IMR-90 (cell line): ENCODE measurements at regions not wholly inside any gene's neighbourhood (a gene's known extent, or its start where the extent isn't known, plus 50 kb on each side); places are given as distances from the start of the nearest gene placed in this dataset.

ENCODE experiments used
- ATAC-seq: fragments of 200-7000 bp; cut with Tn5 transposase; 2 replicates; pipeline ENCODE4 v1.9.1; 2020; ENCODE audit warnings: low read depth, mild to moderate bottlenecking, moderate library complexity
- BruUV-seq: library from RNA; stranded (reverse); fragments of 400-500 nt; replicated peaks from 2 replicates; lab custom pipeline; 2021; lab: Mats Ljungman, UMichigan
- CTCF ChIA-PET: fragments of 300-600 bp; formaldehyde crosslinking; extraction: SDS; loops from one replicate; lab custom pipeline; 2021; ENCODE audit warnings: antibody characterized with exemption; lab: Yijun Ruan, JAX
- POLR2A ChIA-PET: fragments of 300-600 bp; sonication (Branson Sonifier 250); formaldehyde crosslinking; loops from one replicate; lab custom pipeline; 2022; ENCODE audit warnings: antibody characterized with exemption; ENCODE audit not compliant: unreplicated experiment; lab: Charles Lee
- DNase-seq: peaks from one replicate; pipeline ENCODE4 v3.0.0; 2013
- H2AFZ ChIP-seq: replicated peaks from 2 replicates; pipeline ENCODE3; 2013; ENCODE audit warnings: low read length, mild to moderate bottlenecking; ENCODE audit not compliant: poor library complexity
- H2AK5ac ChIP-seq: 2 replicates; pipeline ENCODE4 v1.6.1; 2013; ENCODE audit warnings: low read depth, low read length, inconsistent platforms
- H2AK9ac ChIP-seq: replicated peaks from 2 replicates; pipeline ENCODE3; 2013; ENCODE audit warnings: mild to moderate bottlenecking, low read depth, low read length, moderate library complexity; ENCODE audit not compliant: poor library complexity
- H2BK120ac ChIP-seq: 2 replicates; pipeline ENCODE4 v1.6.1; 2013; ENCODE audit warnings: low read depth, low read length, inconsistent platforms
- H2BK15ac ChIP-seq: 3 replicates; pipeline ENCODE4 v1.6.1; 2013; ENCODE audit warnings: low read depth, low read length, inconsistent platforms
- H2BK20ac ChIP-seq: 2 replicates; pipeline ENCODE4 v1.6.1; 2013; ENCODE audit warnings: low read depth, mild to moderate bottlenecking, inconsistent platforms, low read length, moderate library complexity
- H2BK5ac ChIP-seq: 2 replicates; pipeline ENCODE4 v1.6.1; 2013; ENCODE audit warnings: mild to moderate bottlenecking, low read depth, low read length, inconsistent platforms; ENCODE audit not compliant: poor library complexity, severe bottlenecking
- H3K14ac ChIP-seq: replicated peaks from 2 replicates; pipeline ENCODE4 v1.6.1; 2013; ENCODE audit warnings: low read depth, low read length, inconsistent platforms
- H3K18ac ChIP-seq: 2 replicates; pipeline ENCODE4 v1.6.1; 2013; ENCODE audit warnings: low read depth, low read length, control low read depth
- H3K23ac ChIP-seq: 2 replicates; pipeline ENCODE4 v1.6.1; 2013; ENCODE audit warnings: low read depth, low read length, inconsistent platforms
- H3K27ac ChIP-seq: 2 replicates; pipeline ENCODE4 v1.5.1; 2013; ENCODE audit warnings: mild to moderate bottlenecking, control low read depth, low read length; ENCODE audit not compliant: insufficient read depth
- H3K27me3 ChIP-seq: 2 replicates; pipeline ENCODE4 v1.6.1; 2013; ENCODE audit warnings: low read length; ENCODE audit not compliant: control insufficient read depth, insufficient read depth
- H3K36me3 ChIP-seq: 2 replicates; pipeline ENCODE4 v1.6.1; 2013; ENCODE audit warnings: low read length, mixed read lengths; ENCODE audit not compliant: control insufficient read depth, insufficient read depth
- H3K4ac ChIP-seq: 2 replicates; pipeline ENCODE4 v1.6.1; 2013; ENCODE audit warnings: low read depth, low read length, inconsistent platforms
- H3K4me1 ChIP-seq: 2 replicates; pipeline ENCODE4 v1.6.1; 2013; ENCODE audit warnings: low read length, mixed read lengths; ENCODE audit not compliant: control insufficient read depth, insufficient read depth
- H3K4me2 ChIP-seq: 2 replicates; pipeline ENCODE4 v1.6.1; 2013; ENCODE audit warnings: low read depth, mild to moderate bottlenecking, control low read depth, low read length, moderate library complexity
- H3K4me3 ChIP-seq: 2 replicates; pipeline ENCODE4 v1.5.1; 2013; ENCODE audit warnings: low read depth, mild to moderate bottlenecking, control low read depth, low read length, moderate library complexity; ENCODE audit not compliant: insufficient read depth
- H3K56ac ChIP-seq: 2 replicates; pipeline ENCODE4 v1.6.1; 2013; ENCODE audit warnings: low read length, inconsistent platforms; ENCODE audit not compliant: insufficient read depth; ENCODE audit errors: extremely low read depth
- H3K79me1 ChIP-seq, 2 experiments: 2 replicates each; pipeline ENCODE4 v1.6.1; 2013; ENCODE audit warnings: low read length in 2 of 2, inconsistent platforms in 1 of 2, low read depth in 1 of 2
- H3K9ac ChIP-seq: 2 replicates; pipeline ENCODE4 v1.6.1; 2013; ENCODE audit warnings: low read depth, low read length, control low read depth
- H3K9me1 ChIP-seq: 2 replicates; pipeline ENCODE4 v1.6.1; 2013; ENCODE audit warnings: low read length, inconsistent platforms; ENCODE audit not compliant: insufficient read depth
- H3K9me3 ChIP-seq: 2 replicates; pipeline ENCODE4 v1.6.1; 2013; ENCODE audit warnings: low read length; ENCODE audit not compliant: control insufficient read depth, insufficient read depth
- H4K20me1 ChIP-seq: 2 replicates; pipeline ENCODE4 v1.6.1; 2013; ENCODE audit warnings: low read length, inconsistent platforms; ENCODE audit not compliant: insufficient read depth
- H4K5ac ChIP-seq: 2 replicates; pipeline ENCODE4 v1.6.1; 2013; ENCODE audit warnings: mild to moderate bottlenecking, low read depth, low read length, control low read depth
- H4K8ac ChIP-seq, 2 experiments: 2 replicates each; pipeline ENCODE4 v1.6.1; 2013; ENCODE audit warnings: low read depth in 2 of 2, low read length in 2 of 2, control low read depth in 1 of 2, inconsistent platforms in 1 of 2
- H4K91ac ChIP-seq: 2 replicates; pipeline ENCODE4 v1.6.1; 2013; ENCODE audit warnings: low read depth, low read length, inconsistent platforms; ENCODE audit not compliant: insufficient read depth
- MAFK ChIP-seq: IDR thresholded peaks from 2 replicates; pipeline ENCODE4 v1.6.1; 2012; ENCODE audit warnings: low read depth, low read length, improper control_type of control experiment
- NFE2L2 ChIP-seq: fragments of 150-350 bp; IDR thresholded peaks from 2 replicates; pipeline ENCODE4 v1.6.1; 2016; ENCODE audit warnings: low read depth, mild to moderate bottlenecking, low read length
- WGBS, 2 experiments: methylation state at CpG; one replicate each; pipeline versions ENCODE4 v1.1.5 to v1.1.7; 2013; ENCODE audit warnings: missing lambda C conversion rate in 2 of 2; ENCODE audit not compliant: insufficient read length in 1 of 2; ENCODE audit errors: extremely low coverage in 2 of 2; 5-methylcytosine and 5-hydroxymethylcytosine counted together
- dilution Hi-C: fragments of 300-500 bp; cut with HindIII; formaldehyde crosslinking; loops from one replicate; pipeline ENCODE4 v1.14.3; 2018; ENCODE audit warnings: low sequenced_read_pairs; ENCODE audit not compliant: unreplicated experiment
- in situ Hi-C: fragments of 300-500 bp; cut with MboI; formaldehyde crosslinking; loops from 3 replicates; pipeline ENCODE4 v1.14.3; 2019; ENCODE audit warnings: low sequenced_read_pairs, inconsistent platforms, mixed read lengths
- intact Hi-C: fragments of 100-400 bp; cut with micrococcal nuclease; formaldehyde crosslinking; loops from 2 replicates; pipeline ENCODE4 v1.10.0; 2022

DNA sequence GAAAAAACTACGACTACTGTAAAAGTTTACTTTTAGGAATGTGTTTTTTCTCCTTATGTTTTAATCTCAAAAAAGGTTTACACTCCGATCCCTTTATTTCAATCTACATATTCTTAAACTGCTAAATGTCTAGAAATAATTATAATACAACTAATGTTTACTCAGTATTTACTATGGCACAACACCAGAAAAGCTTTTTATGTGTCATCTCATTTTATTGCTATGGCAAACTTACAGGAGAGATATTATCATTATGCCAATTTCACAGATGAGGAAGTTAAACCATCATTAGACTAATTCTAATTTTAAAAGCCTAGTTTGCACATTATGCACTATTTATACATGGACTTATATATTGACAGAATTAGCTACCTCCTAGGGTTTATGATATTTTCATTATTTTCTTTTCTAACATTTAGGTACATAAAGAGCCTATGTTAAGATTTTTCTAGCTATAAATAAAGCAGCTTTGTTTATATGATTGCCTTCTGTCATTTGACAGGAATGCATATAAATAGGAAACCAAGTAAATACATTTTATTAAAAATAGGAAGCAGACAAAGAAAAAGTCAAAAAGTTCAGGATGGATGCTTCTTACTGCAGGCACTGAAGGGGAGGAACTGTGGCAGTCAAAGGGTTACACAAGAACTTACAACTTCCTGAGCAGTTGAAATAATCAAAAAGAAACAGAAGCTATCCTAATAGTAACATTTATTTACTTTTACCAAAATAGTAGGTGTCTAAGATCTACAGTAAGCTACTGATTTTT lies 442.4 kb downstream of the LTN1 start:
- BruUV-seq = no TSS peak
- dilution Hi-C loops = no loop called here

More for the DNA sequence above, 442.4 kb downstream of the LTN1 start:
- Histone ChIP-seq H2BK15ac (no peak overlapping the region), H2AFZ (no peak overlapping the region), H3K27ac (no peak overlapping the region), H2AK5ac (no peak overlapping the region), H4K91ac (no peak overlapping the region), H4K5ac (no peak overlapping the region), H2BK120ac (no peak overlapping the region), H3K4ac (no peak overlapping the region), H3K27me3 (no peaks in the 10 kb centered on the region), H3K9ac (no peak overlapping the region), H4K20me1 (no peaks in the 10 kb centered on the region), H3K4me2 (no peak overlapping the region), H3K23ac (no peak overlapping the region), H3K36me3 (no peaks in the 10 kb centered on the region; the same call in 1 of the 2 replicates), H2AK9ac (no peak overlapping the region), H3K56ac (no peak overlapping the region), H3K79me1 (no peaks in the 10 kb centered on the region), H4K8ac (peak overlapping the region in 1 of 2 experiments; percentile 63; a peak in 2 of 4 replicates), H3K9me3 (no peaks in the 10 kb centered on the region), H2BK20ac (no peak overlapping the region), H3K14ac (no peak overlapping the region), H3K4me3 (no peak overlapping the region), H2BK5ac (peak overlapping the region; percentile 29), H3K9me1 (peaks cover 3% of the 10 kb centered on the region; the same call in 1 of the 2 replicates), H3K4me1 (peaks cover 3% of the 10 kb centered on the region), H3K18ac (peak overlapping the region; percentile 73; the same call in 1 of the 2 replicates)
- in situ Hi-C loops (no loop called here), intact Hi-C loops (no loop called here)
- ChIA-PET CTCF (no interaction called here), POLR2A (no interaction called here)
- DNase-seq (peak; percentile 11), ATAC-seq (no peak)
- WGBS, 2 experiments = no CpG with 5 or more reads among the region's 2 CpGs
- no peak for TF ChIP-seq MAFK
- no peak for TF ChIP-seq NFE2L2
